GM10266 (cell line): ENCODE measurements at regions not wholly inside any gene's neighbourhood (a gene's known extent, or its start where the extent isn't known, plus 50 kb on each side); places are given as distances from the start of the nearest gene placed in this dataset.

Experiments used
- DNase-seq: peaks from one replicate; pipeline ENCODE4 v3.0.0; 2012; ENCODE audit errors: extremely low spot score
- CTCF ChIP-seq: IDR thresholded peaks from 2 replicates; pipeline ENCODE4 v1.5.1; 2012; ENCODE audit warnings: mild to moderate bottlenecking, low read depth; ENCODE audit not compliant: control insufficient read depth, insufficient read depth; ENCODE audit errors: missing control alignments

DNA sequence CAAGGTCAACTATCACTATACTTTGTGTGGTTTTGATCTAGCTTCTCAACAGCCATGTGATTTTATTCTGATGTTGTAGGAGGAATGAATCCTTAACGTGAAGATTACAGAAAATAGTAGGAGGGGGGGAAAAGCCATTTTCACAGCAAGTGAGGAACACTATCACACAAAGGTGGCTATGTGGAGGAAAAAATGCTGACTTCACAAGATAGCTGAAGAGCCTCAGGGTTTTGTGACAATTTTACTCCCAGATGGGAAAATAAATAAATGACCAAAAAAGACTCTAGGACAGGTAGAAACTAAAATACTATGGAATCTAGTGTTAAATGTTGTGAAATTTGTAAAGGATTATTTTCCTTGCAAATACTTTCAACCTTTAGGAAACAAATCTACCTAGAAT lies 281.0 kb downstream of the ADRA2A start:
- TF ChIP-seq CTCF: no peak
- DNase-seq: no peak

- peak; percentile 13 for DNase-seq
Observed at GRCh38 chr10:111360260-111360925, 283.6 kb downstream of the ADRA2A start.

GRCh38 chr10:111367531-111367930 lies 290.7 kb downstream of the ADRA2A start:
- TF ChIP-seq CTCF: no peak
- DNase-seq: no peak

More at GRCh38 chr10:111360260-111360925, 283.6 kb downstream of the ADRA2A start:
- peak; percentile 43 for TF ChIP-seq CTCF

DNA sequence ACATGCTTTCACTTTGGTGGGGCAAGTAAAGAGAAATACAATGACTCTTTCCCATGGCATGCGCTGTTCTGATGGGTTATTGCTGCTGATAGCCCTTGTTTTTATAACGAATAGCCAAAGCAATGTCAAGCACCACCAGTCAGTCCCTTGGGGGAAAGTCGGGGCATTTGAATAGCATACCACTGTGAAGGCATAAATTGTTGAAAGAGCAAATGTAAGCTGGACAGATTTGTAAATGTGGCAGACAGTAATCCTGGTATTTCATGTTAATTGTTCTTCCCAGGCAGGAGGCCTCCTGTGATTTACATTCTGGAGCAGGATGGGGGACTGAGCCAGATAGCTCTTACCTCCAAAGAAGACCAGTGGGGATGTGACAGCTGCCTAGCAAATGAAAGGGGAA lies 293.3 kb downstream of the ADRA2A start:
- no peak for TF ChIP-seq CTCF
- DNase-seq: no peak

GRCh38 chr10:111373696-111374095 lies 296.9 kb downstream of the ADRA2A start:
- no peak for DNase-seq
- no peak for TF ChIP-seq CTCF

DNA sequence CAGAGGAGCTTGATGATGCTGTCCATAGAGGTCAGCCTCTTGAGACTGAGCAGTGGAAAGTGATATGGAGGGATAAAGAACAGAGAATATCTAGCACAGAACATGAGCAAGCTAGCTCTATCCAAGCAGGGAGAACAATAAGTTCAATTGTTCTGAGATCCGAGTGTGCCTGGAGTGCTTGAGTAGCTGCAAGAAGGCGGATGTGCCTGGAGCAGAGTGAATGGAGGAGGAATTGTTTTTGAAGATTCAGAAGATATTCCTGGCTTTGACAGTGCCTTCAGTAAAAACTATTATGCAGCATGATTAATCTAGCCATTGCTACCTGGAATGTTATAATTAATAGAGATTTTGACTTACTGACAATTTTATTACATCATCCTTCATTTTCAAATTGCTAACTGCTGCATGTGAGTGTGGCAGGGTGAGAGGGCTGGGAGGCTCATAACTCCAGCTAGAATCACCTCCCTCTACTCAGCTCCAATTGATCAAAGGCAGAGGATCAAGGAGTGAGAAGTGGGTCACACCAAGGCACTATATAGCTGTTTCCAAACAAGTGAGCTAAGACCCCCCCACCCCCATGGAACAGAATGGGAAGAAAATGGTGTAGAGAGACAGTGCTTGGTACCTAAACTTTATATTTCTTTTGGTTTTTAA lies 302.8 kb downstream of the ADRA2A start:
- DNase-seq: no peak
- TF ChIP-seq CTCF: no peak

DNA sequence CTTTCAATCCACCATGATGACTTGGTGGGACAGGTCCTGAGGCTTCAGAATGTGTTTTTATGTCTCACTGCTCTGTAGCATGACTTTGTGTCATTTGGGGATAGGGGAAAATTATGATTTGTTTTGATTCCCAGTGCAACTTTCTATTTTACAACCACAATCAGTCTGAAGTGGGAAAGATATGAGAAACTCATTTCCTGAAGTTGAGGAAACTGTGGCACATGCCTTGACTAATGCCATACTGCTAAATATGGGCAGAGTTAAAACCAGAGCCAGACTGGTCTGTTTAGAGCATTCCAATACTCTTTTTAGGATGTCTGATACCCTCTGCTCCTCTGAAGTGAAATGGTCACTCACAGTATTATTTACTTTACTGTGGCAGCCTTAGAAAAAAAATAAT lies 307.7 kb downstream of the ADRA2A start:
- TF ChIP-seq CTCF: no peak
- DNase-seq: no peak
